ENCODE measurements at regions not wholly inside any gene's neighbourhood (a gene's known extent, or its start where the extent isn't known, plus 50 kb on each side); places are given as distances from the start of the nearest gene placed in this dataset.

- H3K36me3 ChIP-seq = no peaks in the 10 kb centered on the region
- TF ChIP-seq POLR2A (IDR thresholded peaks at IDR 0.05) = no peak
- TF ChIP-seq, protein P1, sequence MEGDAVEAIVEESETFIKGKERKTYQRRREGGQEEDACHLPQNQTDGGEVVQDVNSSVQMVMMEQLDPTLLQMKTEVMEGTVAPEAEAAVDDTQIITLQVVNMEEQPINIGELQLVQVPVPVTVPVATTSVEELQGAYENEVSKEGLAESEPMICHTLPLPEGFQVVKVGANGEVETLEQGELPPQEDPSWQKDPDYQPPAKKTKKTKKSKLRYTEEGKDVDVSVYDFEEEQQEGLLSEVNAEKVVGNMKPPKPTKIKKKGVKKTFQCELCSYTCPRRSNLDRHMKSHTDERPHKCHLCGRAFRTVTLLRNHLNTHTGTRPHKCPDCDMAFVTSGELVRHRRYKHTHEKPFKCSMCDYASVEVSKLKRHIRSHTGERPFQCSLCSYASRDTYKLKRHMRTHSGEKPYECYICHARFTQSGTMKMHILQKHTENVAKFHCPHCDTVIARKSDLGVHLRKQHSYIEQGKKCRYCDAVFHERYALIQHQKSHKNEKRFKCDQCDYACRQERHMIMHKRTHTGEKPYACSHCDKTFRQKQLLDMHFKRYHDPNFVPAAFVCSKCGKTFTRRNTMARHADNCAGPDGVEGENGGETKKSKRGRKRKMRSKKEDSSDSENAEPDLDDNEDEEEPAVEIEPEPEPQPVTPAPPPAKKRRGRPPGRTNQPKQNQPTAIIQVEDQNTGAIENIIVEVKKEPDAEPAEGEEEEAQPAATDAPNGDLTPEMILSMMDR (IDR thresholded peaks at IDR 0.05 in 4 of 5, conservative IDR thresholded peaks at IDR 0.05 in 1 of 5) = no peak
- no peak for DNase-seq
- H3K4me1 ChIP-seq = no peaks in the 10 kb centered on the region
- H3K27ac ChIP-seq = no peak overlapping the region
- H3K27me3 ChIP-seq = peaks cover 0 to 3% (median 0%) of the 10 kb centered on the region in 3 donors
- intact Hi-C loops (cut with DNase I; ENCODE audit: low total_unique reads) (no loop called here), in situ Hi-C loops (cut with MboI; ENCODE audit: low sequenced_read_pairs in 4 of 4) (no loop called here)
- ATAC-seq = no peak
- no peaks in the 10 kb centered on the region for H3K9me3 ChIP-seq
- no peak overlapping the region for H3K4me3 ChIP-seq
Measured at GRCh38 chr11:116374085-116374484, 398.7 kb downstream of the BUD13 start.

DNA sequence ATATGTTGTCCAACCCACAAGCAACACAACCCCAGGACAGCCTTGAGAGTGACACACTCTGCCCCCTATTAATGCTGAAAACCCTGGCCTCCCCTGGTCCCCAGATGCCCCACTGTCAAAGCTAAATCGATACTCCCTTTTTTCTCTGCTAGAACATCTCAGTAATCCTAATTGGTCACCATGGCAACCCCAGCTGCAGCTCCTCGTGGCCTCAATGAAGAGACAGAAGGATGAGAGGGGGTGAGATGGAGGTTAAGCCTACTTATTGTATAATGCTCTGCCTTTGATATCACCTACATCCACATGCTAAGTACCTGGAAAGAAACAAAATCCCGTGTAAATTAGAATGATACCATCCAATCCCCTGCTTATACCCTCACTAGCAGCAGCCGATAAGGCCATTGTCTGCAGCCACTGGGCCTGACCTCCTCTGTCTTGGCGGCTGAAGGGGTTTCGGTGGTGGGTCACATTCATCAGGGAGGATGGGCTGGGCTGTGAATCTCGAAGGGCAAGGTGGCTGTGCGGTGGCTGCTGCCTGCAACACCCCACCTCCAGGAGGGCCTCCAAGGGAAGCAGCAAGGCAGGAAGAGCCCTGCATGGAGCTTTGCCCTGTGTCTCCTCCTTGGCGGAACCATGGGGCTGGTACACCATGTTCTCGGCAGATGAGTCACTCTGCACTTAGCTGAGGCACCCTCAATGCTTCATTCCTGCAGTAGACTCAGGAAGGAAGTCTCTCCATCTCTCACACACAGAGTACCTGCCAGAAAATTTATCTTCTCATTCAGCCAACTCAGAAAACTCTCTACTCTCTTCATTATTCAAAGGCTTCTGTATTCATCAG lies 399.5 kb downstream of the BUD13 start:
- intact Hi-C loops (cut with DNase I; ENCODE audit: low total_unique reads) (no loop called here), in situ Hi-C loops (cut with MboI; ENCODE audit: low sequenced_read_pairs in 4 of 4) (no loop called here)
- ATAC-seq (no peak), DNase-seq (no peak)
- Histone ChIP-seq H3K9me3 (no peaks in the 10 kb centered on the region), H3K4me3 (no peak overlapping the region), H3K27me3 (peaks cover 0 to 3% (median 0%) of the 10 kb centered on the region in 3 donors), H3K4me1 (no peaks in the 10 kb centered on the region), H3K27ac (no peak overlapping the region), H3K36me3 (no peaks in the 10 kb centered on the region)
- TF ChIP-seq, protein P1 (IDR thresholded peaks at IDR 0.05 in 4 of 5, conservative IDR thresholded peaks at IDR 0.05 in 1 of 5) = no peak
- TF ChIP-seq POLR2A (IDR thresholded peaks at IDR 0.05) = no peak

GRCh38 chr11:116371146-116371545 lies 401.6 kb downstream of the BUD13 start:
- H3K27ac ChIP-seq = no peak overlapping the region
- DNase-seq (no peak), ATAC-seq (no peak)
- H3K27me3 ChIP-seq = no peaks in the 10 kb centered on the region
- no peaks in the 10 kb centered on the region for H3K4me1 ChIP-seq
- H3K9me3 ChIP-seq = no peaks in the 10 kb centered on the region
- intact Hi-C loops (cut with DNase I; ENCODE audit: low total_unique reads) = no loop called here
- TF ChIP-seq, protein P1 (IDR thresholded peaks at IDR 0.05 in 4 of 5, conservative IDR thresholded peaks at IDR 0.05 in 1 of 5) = no peak
- no peak for TF ChIP-seq POLR2A (IDR thresholded peaks at IDR 0.05)
- in situ Hi-C loops (cut with MboI; ENCODE audit: low sequenced_read_pairs in 4 of 4) = no loop called here
- no peaks in the 10 kb centered on the region for H3K36me3 ChIP-seq
- H3K4me3 ChIP-seq = no peak overlapping the region

- Histone ChIP-seq H3K27me3 (no peaks in the 10 kb centered on the region), H3K4me1 (no peaks in the 10 kb centered on the region), H3K4me3 (no peak overlapping the region), H3K27ac (no peak overlapping the region), H3K36me3 (no peaks in the 10 kb centered on the region), H3K9me3 (no peaks in the 10 kb centered on the region)
- in situ Hi-C loops (cut with MboI; ENCODE audit: low sequenced_read_pairs in 4 of 4) (no loop called here), intact Hi-C loops (cut with DNase I; ENCODE audit: low total_unique reads) (no loop called here)
- DNase-seq = no peak
- ATAC-seq = no peak
- no peak for TF ChIP-seq POLR2A (IDR thresholded peaks at IDR 0.05)
- TF ChIP-seq, protein P1 (IDR thresholded peaks at IDR 0.05 in 4 of 5, conservative IDR thresholded peaks at IDR 0.05 in 1 of 5) = no peak
Measured at GRCh38 chr11:116368784-116369183, 404.0 kb downstream of the BUD13 start.

Measured in gastrocnemius medialis (tissue), 4 donors.